ENCODE measurements at regions not wholly inside any gene's neighbourhood (a gene's known extent, or its start where the extent isn't known, plus 50 kb on each side); places are given as distances from the start of the nearest gene placed in this dataset.

- no peak for DNase-seq
These were observed 522.3 kb upstream of the LUZP2 start for GRCh38 chr11:23974601-23975000.

- DNase-seq, result no peak
These were observed 520.4 kb upstream of the LUZP2 start for GRCh38 chr11:23976426-23976825.

DNA sequence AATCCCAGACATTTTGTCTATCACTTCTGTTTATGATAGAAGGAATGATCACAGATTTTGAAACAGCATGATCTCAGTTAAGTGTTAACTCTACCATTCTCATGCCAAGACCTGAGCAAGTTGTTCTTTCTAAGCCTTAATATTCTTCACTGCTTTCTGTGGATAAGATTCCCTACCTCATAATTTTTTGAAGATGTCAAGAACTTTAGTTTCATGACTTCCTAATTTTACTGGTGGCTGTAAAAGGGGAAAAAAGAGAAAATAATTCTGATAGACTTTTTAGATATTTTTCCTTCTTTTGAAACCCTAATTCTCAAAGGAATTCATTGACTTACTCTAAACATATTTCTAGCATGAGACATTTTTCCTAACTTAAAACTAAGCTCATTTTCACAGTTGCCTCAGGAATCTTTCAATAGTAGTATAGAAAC is 520.0 kb upstream of the LUZP2 start:
- DNase-seq, result no peak

DNA sequence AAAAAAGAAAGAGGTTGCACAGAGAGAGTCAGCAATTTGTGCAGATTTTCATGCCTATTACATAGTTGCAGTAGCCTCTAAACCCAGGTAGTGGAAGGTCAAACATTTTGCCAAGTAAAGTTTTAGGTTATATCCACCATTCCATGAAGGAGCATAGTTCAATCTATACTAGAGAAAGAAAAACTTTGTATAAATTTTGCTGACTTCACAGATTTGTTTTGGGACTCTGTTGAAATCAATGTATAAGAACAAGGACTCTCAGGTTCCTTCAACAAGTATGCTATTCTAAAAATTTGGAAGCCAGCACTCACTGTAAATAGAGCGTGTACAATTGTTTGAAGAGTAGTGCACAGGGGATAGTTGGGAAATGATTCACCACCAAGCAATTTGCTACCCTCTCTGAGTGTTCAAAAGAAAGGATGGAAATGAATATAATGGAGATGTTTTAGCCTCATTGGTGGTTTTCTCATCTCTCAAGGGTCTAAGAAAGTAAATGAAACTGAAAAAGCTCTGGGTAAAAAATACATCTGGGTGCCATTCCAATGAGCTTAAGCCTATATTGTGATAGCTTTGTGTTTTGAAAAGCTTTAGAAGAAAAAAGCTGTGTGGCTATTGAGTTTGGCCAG is 508.4 kb upstream of the LUZP2 start:
- no peak for DNase-seq

DNA sequence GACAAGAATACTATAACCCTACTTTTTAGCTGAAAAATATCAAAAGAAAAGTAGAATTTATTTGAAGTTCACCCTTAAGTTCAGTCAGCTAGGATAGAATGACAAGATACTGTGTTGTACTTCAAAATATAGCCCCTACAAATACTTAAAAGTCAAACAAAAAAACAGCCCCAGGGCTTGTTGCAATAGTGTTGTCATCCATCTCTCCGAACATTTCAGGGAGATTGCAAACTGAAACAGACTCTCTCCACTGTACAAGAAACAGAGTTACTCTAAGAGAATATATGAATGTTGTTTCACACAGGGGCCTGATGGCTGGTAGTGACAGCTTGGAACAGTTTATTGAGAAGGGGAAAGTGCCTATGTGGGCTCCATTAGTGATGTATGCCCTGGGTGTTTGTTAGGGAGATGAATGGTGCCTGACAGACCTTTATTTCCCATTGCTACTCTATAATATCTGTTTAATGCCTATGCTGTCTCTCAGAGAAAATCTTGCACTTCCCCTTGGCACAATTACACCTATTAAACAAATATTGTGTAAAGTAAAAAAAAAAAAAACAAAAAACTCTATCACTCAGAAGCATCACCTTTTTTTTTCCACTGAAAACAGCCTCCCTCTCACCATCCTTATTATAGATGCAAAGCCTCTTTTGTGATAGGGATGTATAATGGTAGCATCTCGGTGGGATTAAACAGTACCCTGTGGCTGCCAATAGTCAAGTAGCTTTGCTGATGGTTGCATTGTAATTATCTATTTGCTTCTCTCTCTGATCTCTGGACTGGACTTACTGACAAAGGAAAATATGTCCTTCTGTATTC is 506.3 kb upstream of the LUZP2 start:
- DNase-seq, result no peak

DNA sequence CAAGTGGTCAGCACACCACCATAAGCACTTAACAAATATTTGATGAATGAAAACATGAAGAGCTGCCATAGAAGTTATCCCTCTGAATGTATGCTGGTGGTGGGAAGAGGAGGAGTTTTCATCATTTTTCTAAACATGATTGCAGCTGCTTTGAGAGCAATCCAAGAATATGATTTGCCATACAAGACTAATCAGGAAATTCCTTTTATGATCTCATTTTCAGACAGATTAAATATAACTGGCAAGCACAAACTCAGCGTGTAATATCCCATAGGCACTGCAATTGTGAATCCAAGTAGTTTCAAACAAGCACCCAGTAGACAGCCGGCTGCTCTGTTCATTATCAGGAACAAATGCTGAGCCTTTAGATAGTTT is 505.7 kb upstream of the LUZP2 start:
- DNase-seq, result no peak

- no peak for DNase-seq
These were observed 501.0 kb upstream of the LUZP2 start for GRCh38 chr11:23995891-23996290.

DNA sequence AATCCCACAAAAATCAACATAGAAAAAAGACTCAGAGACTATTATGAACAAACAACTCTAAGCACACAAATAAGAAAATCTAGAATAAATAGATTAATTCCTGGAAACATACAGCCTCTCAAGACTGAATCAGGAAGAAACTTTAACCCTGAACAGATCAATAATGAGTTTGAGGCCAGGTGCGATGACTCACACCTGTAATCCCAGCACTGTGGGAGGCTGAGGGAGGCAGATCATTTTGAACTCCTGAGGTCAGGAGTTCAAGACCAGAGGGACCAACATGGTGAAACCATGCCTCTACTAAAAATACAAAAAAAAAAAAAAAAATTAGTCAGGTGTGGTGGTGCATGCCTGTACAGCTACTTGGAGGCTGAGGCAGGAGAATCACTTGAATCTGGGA is 499.5 kb upstream of the LUZP2 start:
- no peak for DNase-seq

- no peak for DNase-seq
These were observed 491.5 kb upstream of the LUZP2 start for GRCh38 chr11:24005202-24005876.

DNA sequence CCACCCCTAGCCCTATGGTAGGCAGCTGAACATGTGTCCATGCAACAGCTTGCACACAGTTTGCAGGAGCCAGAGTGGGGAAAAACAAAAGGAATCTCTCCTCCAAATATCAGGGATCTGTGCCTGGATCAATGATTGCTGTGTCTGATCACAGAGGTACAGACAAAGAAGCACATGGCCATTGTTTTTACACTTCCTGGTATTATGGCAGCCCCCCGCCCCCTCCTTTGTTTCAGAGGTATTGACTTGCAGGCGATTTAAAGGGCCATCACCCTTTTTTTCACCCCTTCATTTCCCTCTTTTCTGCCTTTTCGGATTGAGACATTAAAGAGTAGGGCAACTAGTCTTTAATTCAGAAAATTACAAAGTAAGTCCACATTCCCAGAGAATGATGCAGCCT is 453.0 kb upstream of the LUZP2 start:
- peak; percentile 9 for DNase-seq

- no peak for DNase-seq
These were observed 450.1 kb upstream of the LUZP2 start for GRCh38 chr11:24046731-24047130.

GRCh38 chr11:24056051-24056450 is 440.8 kb upstream of the LUZP2 start:
- DNase-seq, result no peak

DNA sequence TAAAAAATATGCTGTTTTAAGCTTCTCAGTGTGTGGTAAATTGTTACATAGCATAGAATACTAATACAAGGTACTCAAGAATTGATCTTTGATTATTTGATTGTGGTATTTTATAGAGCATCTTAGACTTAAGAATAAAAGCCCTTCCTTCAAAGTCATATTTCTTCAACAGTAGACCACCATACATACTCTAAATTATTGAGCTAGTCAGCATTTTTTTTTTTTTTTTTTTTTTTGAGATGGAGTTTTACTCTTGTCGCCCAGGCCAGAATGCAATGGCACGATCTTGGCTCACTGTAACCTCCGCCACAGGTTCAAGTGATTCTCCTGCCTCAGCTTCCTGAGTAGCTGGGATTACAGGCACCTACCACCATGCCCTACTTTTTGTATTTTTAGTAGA is 436.7 kb upstream of the LUZP2 start:
- DNase-seq, result no peak

DNA sequence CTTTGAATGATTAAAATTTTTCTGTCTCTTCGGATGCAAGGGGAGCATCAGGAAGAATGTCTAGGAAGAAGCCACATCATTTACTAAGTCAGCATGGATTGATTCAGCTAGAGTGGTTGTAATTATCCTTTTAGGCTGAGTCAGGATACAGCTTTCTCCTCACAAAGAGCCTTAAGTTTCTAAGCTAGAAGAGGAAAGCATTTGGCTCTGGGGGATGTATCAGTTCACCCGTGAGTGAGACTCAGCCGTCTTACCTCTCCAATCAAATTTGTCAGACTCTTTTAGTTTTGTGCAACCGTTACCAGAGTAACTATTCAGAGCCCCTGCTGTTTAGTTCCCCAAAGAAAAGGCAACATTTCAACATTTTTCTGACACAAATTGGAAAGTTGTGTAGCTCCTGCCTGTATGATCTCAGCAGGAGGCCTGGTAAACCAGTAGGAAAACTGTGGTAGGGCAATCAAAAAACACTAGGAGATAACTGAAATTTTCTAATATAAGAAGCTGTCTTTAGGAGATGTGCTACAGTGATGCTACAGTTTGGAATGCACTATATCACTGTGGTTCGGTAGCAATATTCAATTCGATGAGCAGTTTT is 432.4 kb upstream of the LUZP2 start:
- no peak for DNase-seq

DNA sequence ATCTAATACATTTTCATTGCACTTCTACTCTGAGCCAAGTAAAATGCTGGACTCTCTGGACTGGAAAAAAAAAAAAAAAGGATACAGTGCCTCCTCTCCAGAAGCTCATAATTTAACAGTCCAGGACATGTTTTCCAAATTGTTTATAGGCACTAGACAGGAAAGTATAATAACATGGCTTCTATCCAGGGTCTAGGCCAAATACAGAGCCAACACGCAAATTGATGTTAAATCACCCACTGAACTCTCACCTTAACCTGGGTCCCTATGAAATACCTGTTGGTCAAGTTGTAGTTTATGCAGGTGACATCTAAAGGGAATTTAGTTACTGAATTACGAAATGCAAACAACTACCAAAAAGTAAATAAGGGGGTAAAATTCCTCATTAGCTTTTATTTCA is 428.7 kb upstream of the LUZP2 start:
- no peak for DNase-seq

- DNase-seq, result peak; percentile 30
These were observed 426.4 kb upstream of the LUZP2 start for GRCh38 chr11:24070435-24070834.

DNA sequence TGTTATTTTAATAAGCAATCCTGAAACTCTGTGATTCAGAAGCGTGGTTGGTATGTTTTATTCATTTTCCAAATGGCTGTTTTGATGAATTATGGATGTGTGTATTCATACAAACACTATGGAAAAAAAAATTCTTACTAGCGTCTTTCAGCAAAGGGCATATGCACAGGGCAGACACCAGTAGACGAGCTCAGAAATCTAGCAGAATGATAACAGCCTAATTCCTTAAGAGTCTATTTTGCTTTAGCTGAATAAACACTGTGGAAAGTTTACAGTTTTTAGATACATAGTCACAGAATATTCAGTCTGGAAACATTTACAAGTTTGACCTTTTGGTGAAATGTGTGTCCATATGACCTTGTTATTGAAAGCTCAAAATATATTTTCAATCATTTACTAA is 418.8 kb upstream of the LUZP2 start:
- DNase-seq, result no peak

DNA sequence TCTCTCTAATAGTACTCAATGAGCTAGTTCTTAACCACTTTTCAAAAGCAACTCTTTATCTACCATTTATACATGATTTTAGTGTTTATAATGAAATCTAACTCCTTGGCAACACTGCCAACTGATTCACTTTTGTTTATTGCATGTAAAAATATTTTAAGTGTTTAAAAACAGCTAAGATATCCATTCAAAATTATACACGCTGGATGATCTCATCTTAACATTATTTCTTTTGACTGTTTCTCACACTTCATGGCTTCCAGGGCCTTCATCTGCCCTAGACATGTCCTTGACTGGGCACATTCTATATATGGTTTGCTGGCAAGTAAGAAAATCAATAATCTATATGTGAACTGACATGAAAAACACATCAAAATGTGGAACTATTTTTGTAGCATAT is 414.6 kb upstream of the LUZP2 start:
- no peak for DNase-seq

- no peak for DNase-seq
These were observed 414.0 kb upstream of the LUZP2 start for GRCh38 chr11:24082860-24083259.

- DNase-seq, result no peak
These were observed 411.9 kb upstream of the LUZP2 start for GRCh38 chr11:24084956-24085355.

- DNase-seq, result no peak
These were observed 409.9 kb upstream of the LUZP2 start for GRCh38 chr11:24086921-24087320.

DNA sequence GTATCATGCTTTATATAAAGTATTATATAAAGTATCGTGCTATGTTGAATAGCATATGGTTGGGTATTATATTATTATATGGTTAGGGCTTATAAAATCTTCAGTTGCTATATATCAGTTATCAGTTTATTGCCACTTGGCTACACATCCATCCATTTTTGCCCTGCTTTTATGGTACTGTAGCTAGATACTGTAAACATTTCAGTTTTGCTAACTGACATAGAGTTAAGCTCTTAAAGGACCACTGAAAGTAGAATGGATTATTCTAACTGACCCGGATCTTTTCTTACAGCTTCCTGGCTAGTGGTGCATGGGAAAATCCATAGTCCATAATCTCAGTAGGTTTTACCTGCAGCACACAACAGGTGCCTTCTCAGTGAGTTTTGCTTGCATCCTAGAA is 405.3 kb upstream of the LUZP2 start:
- no peak for DNase-seq

DNA sequence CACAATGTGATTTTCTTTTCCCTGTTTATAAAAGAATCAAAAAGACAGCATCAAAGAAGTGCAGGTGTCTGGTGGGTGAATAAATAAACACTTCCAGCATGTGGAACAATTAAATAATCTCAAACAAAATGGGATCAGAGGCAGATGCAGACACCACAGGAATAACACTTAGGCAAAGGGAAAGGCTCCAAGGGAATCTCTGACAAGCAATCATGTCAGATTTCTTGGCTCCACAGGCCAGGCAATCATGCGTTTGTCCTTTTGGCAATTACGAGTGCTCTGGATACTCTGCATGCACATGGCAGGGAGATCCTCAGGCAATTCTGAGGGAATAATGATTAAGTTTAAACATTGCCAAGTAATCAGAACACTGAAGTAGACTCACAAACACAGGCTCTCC is 403.5 kb upstream of the LUZP2 start:
- peak; percentile 72 for DNase-seq

- DNase-seq, result no peak
These were observed 388.2 kb upstream of the LUZP2 start for GRCh38 chr11:24108609-24109008.

All from COR-L47 (cell line).